ENCODE measurements at regions not wholly inside any gene's neighbourhood (a gene's known extent, or its start where the extent isn't known, plus 50 kb on each side); places are given as distances from the start of the nearest gene placed in this dataset.

DNA sequence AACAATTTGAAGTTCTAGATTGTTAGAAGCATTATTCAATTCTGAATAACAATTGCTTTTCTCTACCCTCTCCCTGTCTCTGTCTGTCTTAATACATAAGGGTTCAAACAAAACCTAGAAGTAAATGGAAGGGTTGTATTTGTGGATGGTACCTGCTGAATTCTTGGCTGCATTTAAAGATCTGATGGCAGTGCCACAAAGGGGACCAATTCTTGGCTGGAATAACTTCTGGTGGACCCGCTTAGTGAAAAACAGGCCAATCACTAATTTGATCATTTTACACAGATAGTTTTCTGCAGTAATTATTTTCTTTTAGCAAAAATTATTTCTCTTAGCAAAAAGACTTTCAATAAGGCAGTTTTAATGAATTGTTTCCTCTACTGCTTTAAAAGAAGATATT lies 353.5 kb downstream of the MYCN start:
- TF ChIP-seq, protein P1, sequence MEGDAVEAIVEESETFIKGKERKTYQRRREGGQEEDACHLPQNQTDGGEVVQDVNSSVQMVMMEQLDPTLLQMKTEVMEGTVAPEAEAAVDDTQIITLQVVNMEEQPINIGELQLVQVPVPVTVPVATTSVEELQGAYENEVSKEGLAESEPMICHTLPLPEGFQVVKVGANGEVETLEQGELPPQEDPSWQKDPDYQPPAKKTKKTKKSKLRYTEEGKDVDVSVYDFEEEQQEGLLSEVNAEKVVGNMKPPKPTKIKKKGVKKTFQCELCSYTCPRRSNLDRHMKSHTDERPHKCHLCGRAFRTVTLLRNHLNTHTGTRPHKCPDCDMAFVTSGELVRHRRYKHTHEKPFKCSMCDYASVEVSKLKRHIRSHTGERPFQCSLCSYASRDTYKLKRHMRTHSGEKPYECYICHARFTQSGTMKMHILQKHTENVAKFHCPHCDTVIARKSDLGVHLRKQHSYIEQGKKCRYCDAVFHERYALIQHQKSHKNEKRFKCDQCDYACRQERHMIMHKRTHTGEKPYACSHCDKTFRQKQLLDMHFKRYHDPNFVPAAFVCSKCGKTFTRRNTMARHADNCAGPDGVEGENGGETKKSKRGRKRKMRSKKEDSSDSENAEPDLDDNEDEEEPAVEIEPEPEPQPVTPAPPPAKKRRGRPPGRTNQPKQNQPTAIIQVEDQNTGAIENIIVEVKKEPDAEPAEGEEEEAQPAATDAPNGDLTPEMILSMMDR (IDR thresholded peaks at IDR 0.05) = no peak
- no peak for TF ChIP-seq ELF1 (IDR thresholded peaks at IDR 0.05)
- TF ChIP-seq, protein P2, sequence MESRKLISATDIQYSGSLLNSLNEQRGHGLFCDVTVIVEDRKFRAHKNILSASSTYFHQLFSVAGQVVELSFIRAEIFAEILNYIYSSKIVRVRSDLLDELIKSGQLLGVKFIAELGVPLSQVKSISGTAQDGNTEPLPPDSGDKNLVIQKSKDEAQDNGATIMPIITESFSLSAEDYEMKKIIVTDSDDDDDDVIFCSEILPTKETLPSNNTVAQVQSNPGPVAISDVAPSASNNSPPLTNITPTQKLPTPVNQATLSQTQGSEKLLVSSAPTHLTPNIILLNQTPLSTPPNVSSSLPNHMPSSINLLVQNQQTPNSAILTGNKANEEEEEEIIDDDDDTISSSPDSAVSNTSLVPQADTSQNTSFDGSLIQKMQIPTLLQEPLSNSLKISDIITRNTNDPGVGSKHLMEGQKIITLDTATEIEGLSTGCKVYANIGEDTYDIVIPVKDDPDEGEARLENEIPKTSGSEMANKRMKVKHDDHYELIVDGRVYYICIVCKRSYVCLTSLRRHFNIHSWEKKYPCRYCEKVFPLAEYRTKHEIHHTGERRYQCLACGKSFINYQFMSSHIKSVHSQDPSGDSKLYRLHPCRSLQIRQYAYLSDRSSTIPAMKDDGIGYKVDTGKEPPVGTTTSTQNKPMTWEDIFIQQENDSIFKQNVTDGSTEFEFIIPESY (IDR thresholded peaks at IDR 0.05; ENCODE audit: borderline replicate concordance, low read depth) = no peak
- TF ChIP-seq FOSL2 (IDR thresholded peaks at IDR 0.05; ENCODE audit: borderline replicate concordance, low read depth) = no peak
- TF ChIP-seq POLR2AphosphoS5 (IDR thresholded peaks at IDR 0.05; ENCODE audit: low read depth, low read length) = no peak
- no peak for TF ChIP-seq FOXJ3 (CRISPR knock-in tag; IDR thresholded peaks at IDR 0.05)
- no peak for TF ChIP-seq RAD21 (IDR thresholded peaks at IDR 0.05; ENCODE audit: low read length)
- no peak for TF ChIP-seq GABPA (IDR thresholded peaks at IDR 0.05; ENCODE audit: low read depth)
- TF ChIP-seq, protein P3, sequence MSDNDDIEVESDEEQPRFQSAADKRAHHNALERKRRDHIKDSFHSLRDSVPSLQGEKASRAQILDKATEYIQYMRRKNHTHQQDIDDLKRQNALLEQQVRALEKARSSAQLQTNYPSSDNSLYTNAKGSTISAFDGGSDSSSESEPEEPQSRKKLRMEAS (IDR thresholded peaks at IDR 0.05; ENCODE audit: low read depth) = no peak
